GM19468 (cell line): ENCODE measurements at regions not wholly inside any gene's neighbourhood (a gene's known extent, or its start where the extent isn't known, plus 50 kb on each side); places are given as distances from the start of the nearest gene placed in this dataset.
"Not testable (repeated sequence)": the region's sequence is repeated elsewhere in the genome, so short reads cannot be mapped to it uniquely, and the experiment has no call there.

Experiments
- ATAC-seq: cut with Tn5 transposase; IDR thresholded peaks from one replicate; pipeline ENCODE4 v1.9.1; 2021; ENCODE audit warnings: mild to moderate bottlenecking, moderate library complexity, moderate number of reproducible peaks; ENCODE audit not compliant: unreplicated experiment; ENCODE audit errors: extremely low read depth

DNA sequence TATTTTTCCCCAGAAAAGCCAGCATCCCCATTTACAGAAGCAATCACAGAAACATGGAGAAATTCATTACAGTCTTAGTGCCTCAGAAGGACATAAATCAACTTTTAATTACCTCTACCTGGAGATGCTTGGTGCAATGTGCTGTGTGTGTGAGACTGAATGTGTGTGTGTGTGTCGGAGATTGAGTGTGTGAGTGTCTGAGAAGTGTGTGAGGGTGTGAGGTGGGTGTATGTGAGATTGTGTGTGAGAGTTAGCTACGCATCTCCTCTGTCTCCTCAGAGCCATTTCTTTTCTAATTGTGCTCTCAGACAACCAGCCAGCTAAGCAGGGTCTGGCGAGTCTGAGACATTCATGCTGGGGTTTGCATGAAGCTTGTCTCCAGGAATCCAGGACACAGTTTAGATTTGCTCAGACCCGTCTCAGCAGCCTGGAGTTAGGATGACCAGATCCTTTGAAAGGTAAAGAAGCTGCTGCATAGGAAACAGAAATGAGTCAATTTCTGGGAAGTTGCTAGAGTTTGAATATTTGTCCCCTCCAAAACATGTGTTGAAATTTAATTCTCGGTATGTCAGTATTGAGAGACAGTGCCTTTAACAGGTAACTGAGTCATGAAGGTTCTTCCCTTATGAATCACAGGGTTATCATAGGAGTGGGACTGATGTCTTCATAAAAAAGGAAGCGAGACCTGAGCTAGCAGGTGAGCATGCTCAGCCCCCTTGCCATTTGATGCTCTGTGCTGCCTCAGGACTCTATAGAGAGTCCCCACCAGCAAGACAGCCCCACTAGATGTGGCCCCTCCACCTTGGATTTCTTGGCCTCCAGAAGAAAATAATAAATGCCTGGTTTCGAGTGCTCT lies 199.0 kb upstream of the PLGLB2 start:
- ATAC-seq: not testable (repeated sequence)

GRCh38 chr2:87549561-87550202 lies 198.2 kb upstream of the PLGLB2 start:
- not testable (repeated sequence) for ATAC-seq

GRCh38 chr2:87554678-87555077 lies 193.2 kb upstream of the PLGLB2 start:
- ATAC-seq: not testable (repeated sequence)

DNA sequence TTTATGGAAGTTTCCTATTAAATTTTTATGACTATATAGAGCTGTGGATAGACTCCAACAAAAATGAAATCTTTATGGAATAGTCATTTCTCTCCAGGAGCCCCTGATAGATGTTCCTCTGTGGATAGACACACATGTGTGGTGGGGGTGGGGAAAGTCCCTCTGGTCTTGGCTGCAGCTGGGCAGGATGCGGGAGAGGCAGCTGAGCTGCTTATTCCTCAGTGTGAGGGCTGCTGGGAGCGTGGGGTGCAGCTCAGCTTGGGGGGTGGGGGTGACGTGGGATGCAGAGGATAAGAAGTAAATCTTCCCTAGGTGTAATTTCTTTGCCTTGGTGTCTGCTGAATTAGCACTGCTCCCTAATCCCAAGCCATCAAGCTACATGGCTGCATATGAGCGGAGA lies 192.8 kb upstream of the PLGLB2 start:
- not testable (repeated sequence) for ATAC-seq

DNA sequence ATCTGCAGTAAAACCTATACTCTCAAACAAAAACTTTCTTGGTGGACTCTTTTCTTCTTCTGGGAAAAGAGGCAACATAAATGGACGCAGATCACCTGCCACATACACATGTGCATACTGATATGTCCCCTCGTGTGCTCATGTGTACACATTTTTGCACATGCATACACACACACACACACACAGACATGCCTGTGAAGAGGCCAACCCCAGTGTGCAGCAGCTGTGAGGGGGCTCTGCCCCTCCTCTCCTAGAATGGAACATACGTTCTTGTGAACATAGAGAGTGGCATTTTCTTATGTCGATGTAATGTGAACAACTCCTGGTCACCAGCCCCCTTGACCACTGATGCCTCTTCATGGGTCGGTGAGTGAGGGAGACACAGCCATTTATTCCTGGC lies 188.9 kb upstream of the PLGLB2 start:
- ATAC-seq: not testable (repeated sequence)

- not testable (repeated sequence) for ATAC-seq
Observed at GRCh38 chr2:87559735-87560134, 188.2 kb upstream of the PLGLB2 start.

DNA sequence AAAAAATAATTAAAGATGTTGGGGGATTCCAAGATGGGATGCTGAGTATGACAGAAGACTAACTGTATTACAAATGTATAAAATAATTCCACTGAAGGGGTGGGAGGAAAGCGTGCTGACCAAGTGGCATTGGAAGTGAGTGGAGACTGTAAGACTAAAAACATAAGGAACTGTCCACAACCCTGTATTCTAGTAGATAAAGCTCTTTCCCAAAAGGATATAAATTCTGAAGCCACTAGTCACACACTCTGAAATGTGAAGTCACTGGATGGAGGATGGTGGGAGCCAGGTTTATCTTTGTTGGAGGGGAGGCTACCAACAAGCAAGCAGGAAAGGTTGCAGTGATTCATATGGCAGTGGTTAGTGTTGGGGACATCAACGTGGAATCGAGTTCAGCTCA lies 182.8 kb upstream of the PLGLB2 start:
- not testable (repeated sequence) for ATAC-seq

GRCh38 chr2:87566531-87566930 lies 181.4 kb upstream of the PLGLB2 start:
- not testable (repeated sequence) for ATAC-seq

GRCh38 chr2:87567093-87567492 lies 180.8 kb upstream of the PLGLB2 start:
- not testable (repeated sequence) for ATAC-seq

- ATAC-seq: not testable (repeated sequence)
Observed at GRCh38 chr2:87567912-87568311, 180.0 kb upstream of the PLGLB2 start.

DNA sequence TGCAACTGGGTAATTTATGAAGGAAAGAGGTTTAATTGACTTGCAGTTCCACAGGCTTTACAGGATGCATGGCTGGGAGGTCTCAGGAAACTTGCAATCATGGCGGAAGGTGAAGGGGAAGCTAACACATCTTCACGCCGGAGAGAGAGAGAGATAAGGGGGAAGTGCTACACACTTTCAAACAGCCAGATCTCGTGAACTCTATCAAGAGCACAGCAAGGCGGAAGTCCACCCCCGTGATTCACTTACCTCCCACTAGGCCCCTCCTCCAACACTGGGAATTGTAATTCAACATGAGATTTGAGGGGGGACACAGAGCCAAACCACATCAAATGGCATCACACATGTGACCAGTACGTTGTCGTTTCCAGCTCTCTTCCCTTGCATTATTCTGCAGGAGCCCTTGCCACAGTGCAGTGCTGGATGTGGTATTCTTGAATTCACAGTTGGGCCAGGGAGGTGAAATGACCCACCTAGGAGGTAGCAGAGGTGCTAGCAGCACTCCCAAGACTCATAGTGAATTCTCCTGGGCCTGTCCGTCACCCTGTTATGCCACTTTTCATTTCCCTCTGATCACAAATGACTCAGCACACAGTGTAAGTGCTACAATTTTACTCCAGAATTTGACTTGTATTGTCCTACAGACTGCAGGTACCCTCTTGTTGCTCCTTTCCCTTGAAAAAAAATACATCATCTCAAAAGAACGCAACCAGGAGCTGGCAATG lies 179.2 kb upstream of the PLGLB2 start:
- ATAC-seq: not testable (repeated sequence)

- ATAC-seq: not testable (repeated sequence)
Observed at GRCh38 chr2:87569689-87570397, 178.0 kb upstream of the PLGLB2 start.

DNA sequence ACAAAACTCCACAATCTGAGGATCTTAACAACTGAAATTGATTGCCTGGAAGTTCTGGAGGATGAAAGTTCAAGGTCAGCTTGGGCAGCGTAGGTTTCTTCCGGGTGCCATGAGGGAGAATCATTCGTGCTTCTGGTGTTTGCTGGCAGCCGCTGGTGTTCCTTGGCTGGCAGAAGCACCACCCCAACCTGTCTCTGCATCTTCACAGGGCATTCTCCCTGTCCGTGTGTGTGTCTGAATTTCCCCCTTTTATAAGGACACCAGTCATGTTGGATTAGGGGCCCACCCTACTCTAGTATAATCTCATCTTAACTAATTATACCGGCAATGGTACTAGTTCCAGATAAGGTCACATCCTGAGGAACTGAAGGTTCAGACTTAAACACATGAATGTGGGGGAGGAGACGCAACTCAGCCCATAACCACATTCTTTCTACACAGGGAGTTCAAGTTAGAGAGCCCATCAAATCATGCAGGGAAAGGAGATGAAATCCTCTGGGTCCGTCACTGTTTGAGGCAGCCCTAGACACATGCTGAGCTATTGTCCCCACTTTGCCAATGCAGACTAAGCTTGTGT lies 175.9 kb upstream of the PLGLB2 start:
- not testable (repeated sequence) for ATAC-seq

- not testable (repeated sequence) for ATAC-seq
Observed at GRCh38 chr2:87572906-87573305, 175.0 kb upstream of the PLGLB2 start.

- ATAC-seq: not testable (repeated sequence)
Observed at GRCh38 chr2:87573386-87574192, 174.3 kb upstream of the PLGLB2 start.

GRCh38 chr2:87574193-87575119 lies 173.4 kb upstream of the PLGLB2 start:
- not testable (repeated sequence) for ATAC-seq

DNA sequence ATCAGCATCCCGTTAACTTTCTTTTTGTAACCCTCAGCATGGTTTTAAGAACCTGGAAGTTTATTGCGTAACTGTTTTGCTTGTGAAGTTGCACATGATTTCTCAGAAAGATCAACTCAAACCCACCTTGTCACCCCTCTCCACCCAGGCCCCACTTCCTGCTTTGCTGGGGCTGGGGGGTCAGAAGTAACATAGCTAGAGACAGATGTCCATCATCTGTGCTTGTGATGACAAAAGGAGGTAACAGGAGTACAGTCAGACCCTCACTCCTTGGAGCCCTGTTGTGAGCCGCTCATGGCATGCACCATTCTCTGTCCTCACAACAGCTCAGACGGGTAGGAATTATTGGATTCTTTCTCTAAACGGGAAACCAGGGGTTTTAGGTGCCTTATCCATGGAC lies 172.7 kb upstream of the PLGLB2 start:
- not testable (repeated sequence) for ATAC-seq

- not testable (repeated sequence) for ATAC-seq
Observed at GRCh38 chr2:87577358-87577757, 170.5 kb upstream of the PLGLB2 start.
